ENCODE measurements at regions not wholly inside any gene's neighbourhood (a gene's known extent, or its start where the extent isn't known, plus 50 kb on each side); places are given as distances from the start of the nearest gene placed in this dataset.
"Not testable (repeated sequence)": the region's sequence is repeated elsewhere in the genome, so short reads cannot be mapped to it uniquely, and the experiment has no call there.

GRCh38 chr12:78269620-78270019, 438.9 kb downstream of the NAV3 start:
- no peak for DNase-seq (ENCODE audit: low spot score)

GRCh38 chr12:78271546-78271945, 440.9 kb downstream of the NAV3 start:
- no peak for DNase-seq (ENCODE audit: low spot score)

GRCh38 chr12:78275886-78276285, 445.2 kb downstream of the NAV3 start:
- DNase-seq (ENCODE audit: low spot score), result no peak

- DNase-seq (ENCODE audit: low spot score), result no peak
Observed at GRCh38 chr12:78278706-78279190, 448.1 kb downstream of the NAV3 start.

DNA sequence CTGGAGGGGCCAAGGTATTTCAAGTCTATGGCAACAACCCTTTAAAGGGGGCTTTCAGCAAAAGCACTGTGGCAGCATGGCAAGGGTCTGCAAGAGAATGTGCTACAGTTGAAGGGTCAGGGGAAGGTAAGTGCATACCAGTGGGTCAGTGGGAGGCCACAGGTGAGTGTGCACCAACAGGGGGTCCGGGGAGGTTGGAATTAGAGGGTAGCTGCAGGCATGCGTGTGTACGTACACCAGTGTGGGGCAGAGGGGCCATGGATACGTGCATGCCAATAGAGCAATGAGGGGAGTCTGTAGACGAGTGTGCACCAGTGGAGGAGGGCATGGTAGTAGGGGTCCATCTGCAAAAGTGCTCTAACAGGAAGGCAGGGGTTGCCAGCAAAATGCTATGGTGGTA, 448.9 kb downstream of the NAV3 start:
- no peak for DNase-seq (ENCODE audit: low spot score)

DNA sequence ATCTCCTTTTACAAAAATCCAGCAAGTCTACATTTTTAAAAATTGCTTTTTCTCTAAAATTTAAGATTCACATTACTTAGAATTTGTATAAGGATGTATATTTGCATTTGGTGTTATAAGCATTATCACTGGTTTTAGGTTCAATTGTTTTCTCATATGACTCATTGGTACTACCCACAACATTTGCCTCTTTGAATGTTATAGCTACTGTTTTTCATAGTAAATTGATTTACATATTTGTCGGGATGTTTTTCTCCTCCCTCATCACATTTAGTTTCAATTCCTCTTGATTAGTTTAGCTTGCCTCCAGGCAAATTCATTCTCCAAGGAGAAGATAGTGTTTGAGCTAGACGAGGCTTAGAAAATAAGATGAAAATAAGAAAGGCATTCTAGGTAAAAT, 450.4 kb downstream of the NAV3 start:
- not testable (repeated sequence) for DNase-seq (ENCODE audit: low spot score)

DNA sequence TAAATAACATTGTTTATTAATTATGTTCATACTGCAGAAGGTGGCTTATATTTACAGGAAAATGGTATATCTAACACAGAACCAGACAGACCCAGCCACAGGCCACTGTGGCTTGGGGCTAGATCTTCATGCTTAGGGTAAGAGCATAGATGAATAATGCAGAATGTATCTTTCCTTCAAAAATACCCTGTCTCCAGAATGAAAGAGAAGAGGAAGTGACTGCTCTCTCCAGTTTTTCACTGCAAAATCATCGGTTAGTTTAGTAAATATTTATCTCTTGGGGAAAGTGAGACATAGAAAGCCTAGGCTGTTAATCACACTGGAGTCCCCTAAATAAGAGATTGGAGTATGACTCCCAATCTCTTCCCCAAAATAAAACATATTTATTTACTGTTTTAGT, 453.7 kb downstream of the NAV3 start:
- no peak for DNase-seq (ENCODE audit: low spot score)

DNA sequence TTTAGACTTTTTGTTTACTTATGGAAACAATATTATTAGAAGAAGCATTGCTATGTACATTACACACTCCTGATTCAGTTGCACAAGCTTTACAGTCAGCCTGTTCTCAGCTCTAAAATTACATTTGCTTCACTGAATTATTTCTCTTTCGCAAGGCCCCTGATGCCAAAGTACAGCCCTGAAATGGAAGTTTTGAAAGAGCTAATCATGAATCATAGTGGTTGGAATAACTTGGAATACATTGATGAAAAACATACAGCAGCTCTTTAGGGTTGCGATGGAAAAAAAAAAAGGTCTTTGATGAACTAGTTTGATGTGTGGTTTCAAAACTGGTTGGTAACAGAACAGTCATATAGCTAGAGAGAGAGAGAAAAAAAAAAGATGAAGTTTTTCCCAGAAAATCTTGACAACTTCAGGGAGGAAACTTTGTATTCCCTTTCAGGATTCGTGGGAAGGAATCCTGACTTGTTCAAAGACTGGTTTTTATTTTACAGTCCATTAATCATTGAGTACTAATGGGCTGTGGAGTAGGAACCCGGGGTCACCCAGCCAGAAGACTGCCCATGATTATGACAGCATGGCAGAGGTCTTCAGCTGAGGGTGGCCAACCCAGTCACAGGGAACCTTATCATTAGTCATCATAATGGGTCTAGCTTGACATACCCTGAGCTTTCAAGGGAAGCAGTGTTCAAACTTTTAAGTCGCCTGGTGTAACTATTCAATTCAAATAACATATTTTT, 460.1 kb downstream of the NAV3 start:
- DNase-seq (ENCODE audit: low spot score), result no peak

DNA sequence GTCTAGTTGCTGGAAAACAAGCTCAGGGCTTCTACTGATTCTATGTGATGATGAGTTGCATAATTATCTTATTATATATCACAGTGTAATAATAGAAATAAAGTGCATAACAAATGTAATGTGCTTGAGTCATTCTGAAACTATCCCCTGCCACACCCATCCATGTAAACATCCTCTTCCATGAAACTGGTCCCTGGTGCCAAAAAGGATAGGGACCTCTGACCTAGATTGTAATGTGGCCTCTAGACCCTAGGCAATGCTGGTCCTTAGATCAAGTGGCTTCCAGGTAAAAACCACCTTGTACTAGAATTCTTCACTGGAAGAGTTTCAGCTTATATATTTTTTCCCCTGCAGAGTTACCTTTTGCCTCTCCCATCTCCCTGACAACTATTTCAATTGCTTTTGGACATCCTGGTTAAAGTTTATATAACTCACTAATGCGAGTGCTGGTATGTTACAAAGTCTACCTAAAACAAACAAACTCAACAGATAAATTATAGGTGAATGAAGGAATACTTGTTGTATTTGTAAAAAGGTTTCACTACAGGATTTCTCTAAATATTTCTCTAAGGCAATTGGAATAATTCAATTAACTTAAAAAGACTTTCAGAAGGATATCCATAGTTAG, 462.5 kb downstream of the NAV3 start:
- DNase-seq (ENCODE audit: low spot score), result no peak

DNA sequence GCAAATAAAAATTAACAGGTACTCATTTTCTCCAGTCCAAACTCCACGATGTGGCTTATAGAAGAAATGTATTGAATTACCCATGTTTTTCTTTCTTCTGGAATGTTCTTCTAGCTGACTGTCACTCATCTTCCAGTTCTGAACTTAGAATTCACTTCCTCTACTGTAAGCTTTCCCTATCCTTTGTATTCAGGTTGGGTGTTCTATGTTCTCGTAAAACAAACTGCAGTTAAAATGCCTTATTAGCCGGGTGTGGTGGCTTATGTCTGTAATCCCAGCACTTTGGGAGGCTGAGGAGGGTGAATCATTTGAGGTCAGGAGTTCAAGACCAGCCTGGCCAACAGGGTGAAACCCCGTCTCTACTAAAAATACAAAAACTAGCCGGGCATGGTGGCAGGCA, 470.6 kb downstream of the NAV3 start:
- not testable (repeated sequence) for DNase-seq (ENCODE audit: low spot score)

GRCh38 chr12:78305808-78306207, 475.1 kb downstream of the NAV3 start:
- DNase-seq (ENCODE audit: low spot score), result no peak

- no peak for DNase-seq (ENCODE audit: low spot score)
Observed at GRCh38 chr12:78306236-78306635, 475.5 kb downstream of the NAV3 start.

GRCh38 chr12:78308701-78309100, 478.0 kb downstream of the NAV3 start:
- no peak for DNase-seq (ENCODE audit: low spot score)

DNA sequence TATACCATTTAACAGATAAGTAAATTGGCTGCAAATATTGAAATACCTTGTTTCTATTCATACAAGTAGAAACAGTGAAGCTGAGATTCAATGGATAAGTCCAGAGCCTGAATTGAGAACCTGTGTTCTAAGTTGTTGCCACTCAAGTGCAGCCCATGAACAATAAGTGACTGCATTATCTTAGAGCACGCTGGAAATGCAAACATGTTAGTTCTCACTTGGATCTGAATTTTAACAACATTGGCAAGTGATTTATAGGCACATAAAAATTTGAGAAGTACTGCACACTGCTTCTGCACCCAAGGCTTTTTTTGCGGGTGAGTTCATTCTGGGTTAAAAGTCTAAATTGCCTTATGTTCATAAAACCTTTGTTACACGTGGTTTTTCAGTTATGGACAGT, 484.3 kb downstream of the NAV3 start:
- DNase-seq (ENCODE audit: low spot score), result no peak

DNA sequence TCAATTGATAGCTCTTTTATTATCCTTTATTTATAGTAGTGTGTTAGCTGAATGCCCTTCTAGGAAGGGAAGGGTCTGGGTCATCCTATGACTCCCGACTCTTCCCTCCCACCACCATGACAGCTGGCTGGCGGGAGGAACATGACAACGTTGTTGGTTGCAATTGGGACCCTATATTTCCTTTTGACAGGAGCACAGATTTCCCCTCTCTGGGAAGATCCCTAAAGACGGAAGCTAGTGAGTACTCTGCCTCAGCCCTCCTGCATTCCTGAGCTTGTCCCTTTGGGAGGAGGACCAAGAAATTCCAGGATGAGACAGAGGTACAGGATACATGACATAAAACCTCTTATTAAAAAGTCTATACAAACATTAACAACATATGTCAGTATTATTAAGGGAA, 485.4 kb downstream of the NAV3 start:
- no peak for DNase-seq (ENCODE audit: low spot score)

DNA sequence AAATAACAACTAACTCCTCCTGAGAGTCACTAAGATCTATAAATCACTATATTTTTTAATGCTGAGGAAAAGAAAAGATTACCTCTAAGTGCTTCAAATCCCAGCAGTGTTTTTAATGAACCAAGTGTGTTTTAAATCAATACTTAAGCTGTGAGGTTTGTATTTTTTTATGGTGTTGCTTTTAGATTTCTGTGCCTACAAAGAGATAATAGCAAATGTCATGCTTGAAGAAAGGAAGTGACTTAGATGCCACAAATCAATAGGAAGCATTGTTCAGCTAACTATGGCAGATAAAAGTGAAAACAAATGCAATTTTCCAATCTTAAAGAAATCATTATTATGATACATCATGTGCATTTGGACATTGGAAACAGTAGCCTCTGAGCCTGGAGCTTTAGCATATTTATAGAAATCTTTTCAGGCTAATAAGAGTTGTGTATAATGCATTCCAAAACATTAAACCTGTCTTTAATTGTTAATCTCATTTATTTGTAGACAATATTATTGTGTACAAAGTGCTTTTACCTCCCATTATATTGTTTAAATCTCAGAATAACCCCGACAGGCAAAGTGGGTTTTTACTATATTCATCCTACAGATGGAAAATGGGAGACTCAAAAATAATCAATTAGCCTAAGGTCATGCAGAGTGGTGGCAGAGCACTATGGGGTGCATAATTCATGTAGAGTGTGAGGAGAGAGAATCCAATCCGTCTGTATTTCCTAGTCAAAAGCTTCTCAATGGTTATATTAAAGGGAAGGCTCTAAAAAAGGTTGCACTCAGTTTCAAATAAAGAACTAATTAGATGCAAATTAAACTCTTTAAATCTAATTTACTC, 486.2 kb downstream of the NAV3 start:
- no peak for DNase-seq (ENCODE audit: low spot score)

DNA sequence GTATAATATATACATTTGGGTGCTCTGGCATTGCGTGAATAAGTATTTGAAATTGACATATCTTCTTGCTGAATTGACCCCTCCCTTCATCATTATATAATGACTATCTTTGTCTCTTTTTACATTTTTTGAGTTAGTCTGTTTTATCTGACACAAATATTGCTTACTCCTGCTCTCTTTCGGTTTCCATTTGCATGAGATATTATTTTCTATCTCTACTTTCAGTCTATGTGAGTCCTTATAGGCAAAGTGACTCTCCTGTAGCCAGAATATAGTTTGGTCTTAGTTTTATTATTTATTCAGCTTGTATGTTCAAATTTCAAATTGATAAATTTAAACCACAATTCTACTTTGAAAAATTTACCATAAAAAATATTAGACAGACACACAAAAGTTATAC, 491.0 kb downstream of the NAV3 start:
- DNase-seq (ENCODE audit: low spot score), result no peak

DNA sequence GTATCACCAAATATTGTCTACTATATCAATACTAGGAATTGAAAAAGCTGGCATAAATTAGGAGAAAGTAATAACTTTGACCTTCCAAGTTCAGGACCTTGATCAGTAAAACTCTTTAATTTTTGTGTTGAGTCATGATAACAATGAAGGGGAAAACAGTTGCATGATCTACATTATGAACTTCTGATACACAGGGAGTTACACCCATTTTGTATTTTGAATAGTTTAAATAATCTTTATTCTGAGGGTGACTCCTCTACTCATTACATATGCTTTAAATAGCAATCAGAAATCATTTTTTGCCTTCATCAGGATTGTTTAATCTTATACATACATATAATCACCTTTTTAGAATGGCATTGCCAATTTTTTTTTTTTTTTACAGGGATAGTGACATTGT, 492.5 kb downstream of the NAV3 start:
- no peak for DNase-seq (ENCODE audit: low spot score)

DNA sequence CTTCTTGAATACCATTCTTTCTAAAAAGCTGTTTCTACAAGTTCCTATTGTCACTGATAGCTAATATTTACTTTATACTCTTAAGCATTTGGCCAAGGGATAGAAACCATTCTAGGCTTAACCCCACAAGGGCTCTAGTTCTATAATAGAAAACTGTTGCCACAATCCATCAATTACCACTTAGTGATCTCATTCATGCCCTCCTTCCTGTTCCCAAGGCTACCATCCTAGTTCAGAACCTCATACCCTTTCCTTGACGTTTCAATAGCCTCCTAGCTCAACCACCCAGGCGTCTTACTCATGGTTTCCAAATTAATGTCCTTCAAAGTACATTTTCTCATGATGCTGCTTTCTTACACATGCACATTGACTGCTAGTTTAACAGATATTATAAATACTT, 493.5 kb downstream of the NAV3 start:
- no peak for DNase-seq (ENCODE audit: low spot score)

DNA sequence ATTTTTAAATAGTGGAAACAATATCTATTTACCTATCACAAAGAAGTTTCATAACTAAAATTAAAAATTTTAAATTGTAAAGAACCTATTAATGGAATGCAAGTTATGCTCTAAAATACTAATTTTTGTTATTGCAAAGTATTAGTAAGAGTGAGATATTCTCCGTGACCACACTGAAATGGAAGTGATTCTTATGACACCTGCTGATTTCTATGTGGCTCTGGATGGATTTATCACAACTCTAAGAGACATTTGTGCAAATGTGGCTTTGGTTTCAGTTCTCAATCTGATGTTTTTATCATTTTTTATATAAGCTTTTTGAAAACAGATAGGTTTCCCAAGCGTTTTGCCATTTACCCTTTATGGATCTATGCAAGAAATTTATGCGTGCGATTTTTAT, 497.8 kb downstream of the NAV3 start:
- DNase-seq (ENCODE audit: low spot score), result no peak

- DNase-seq (ENCODE audit: low spot score), result no peak
Observed at GRCh38 chr12:78330131-78330530, 499.4 kb downstream of the NAV3 start.

DNA sequence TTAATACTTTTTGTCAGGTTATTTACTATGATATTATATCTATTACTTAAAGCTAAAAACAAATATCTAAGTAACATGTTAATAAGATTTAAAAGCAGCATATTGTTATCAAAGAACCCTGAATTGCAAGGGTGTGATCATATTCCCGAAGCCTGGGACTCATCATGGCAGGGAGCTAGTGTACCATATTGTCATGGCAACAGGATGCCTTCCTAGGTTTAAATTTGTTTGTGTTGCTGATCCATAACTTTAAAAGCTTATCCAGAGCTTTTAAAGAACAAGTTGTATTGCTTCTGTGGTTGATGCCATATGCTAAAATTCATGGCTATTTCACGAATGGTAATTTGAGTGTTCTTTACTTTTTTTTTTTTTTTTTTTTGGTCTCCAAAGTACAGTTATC, 500.5 kb downstream of the NAV3 start:
- DNase-seq (ENCODE audit: low spot score), result no peak
